GM12878 (cell line): ENCODE measurements at regions not wholly inside any gene's neighbourhood (a gene's known extent, or its start where the extent isn't known, plus 50 kb on each side); places are given as distances from the start of the nearest gene placed in this dataset.

Experiments
- ATAC-seq: fragments of 200-7000 bp; cut with Tn5 transposase; 3 replicates; pipeline ENCODE4 v1.9.1; 2020; ENCODE audit warnings: mild to moderate bottlenecking, moderate library complexity
- BruUV-seq: library from RNA; stranded (reverse); fragments of 400-500 nt; replicated peaks from 2 replicates; lab custom pipeline; 2021; lab: Mats Ljungman, UMichigan
- CTCF ChIA-PET: fragments of 300-600 bp; sonication (Branson Sonifier 250); formaldehyde crosslinking; extraction: SDS; loops from one replicate; lab custom pipeline; 2021; ENCODE audit warnings: inconsistent platforms; lab: Yijun Ruan, JAX
- POLR2A ChIA-PET: fragments of 350-600 bp; formaldehyde crosslinking; extraction: SDS; loops from one replicate; lab custom pipeline; 2021; ENCODE audit warnings: inconsistent platforms; lab: Charles Lee
- RAD21 ChIA-PET: fragments of 300-600 bp; sonication (Branson Sonifier 250); formaldehyde crosslinking; loops from one replicate; lab custom pipeline; 2023; ENCODE audit warnings: antibody characterized with exemption; ENCODE audit not compliant: unreplicated experiment; lab: Charles Lee
- SMC1A ChIA-PET: fragments of 300-600 bp; sonication (Branson Sonifier 250); formaldehyde crosslinking; loops from one replicate; lab custom pipeline; 2023; ENCODE audit not compliant: unreplicated experiment, uncharacterized antibody; lab: Charles Lee
- DNase-seq: peaks from one replicate; pipeline ENCODE4 v3.0.0-alpha.2; 2011; ENCODE audit warnings: low read depth, low spot score
- FAIRE-seq: peaks from 3 replicates; lab custom pipeline; 2011; peaks lifted over from hg19 to GRCh38; lab: Jason Lieb, UNC
- H2AFZ ChIP-seq: 2 replicates; pipeline ENCODE4 v1.6.0; 2011; ENCODE audit warnings: low read depth, low read length, control low read depth; ENCODE audit not compliant: control insufficient read depth
- H3K27ac ChIP-seq: 2 replicates; pipeline ENCODE4 v1.5.1; 2011; ENCODE audit warnings: control low read depth; ENCODE audit not compliant: control insufficient read depth, insufficient read depth
- H3K27me3 ChIP-seq, 2 experiments: replicated peaks in 1 of 2; 2 replicates each; pipeline versions ENCODE4 v1.6.0 to v1.6.1; 2011; ENCODE audit warnings: low read length in 1 of 2; ENCODE audit not compliant: control insufficient read depth in 2 of 2, insufficient read depth in 2 of 2
- H3K36me3 ChIP-seq, 2 experiments: 2 replicates each; pipeline ENCODE4 v1.5.1; 2011; ENCODE audit warnings: low read length in 1 of 2; ENCODE audit not compliant: control insufficient read depth in 2 of 2, insufficient read depth in 2 of 2
- H3K4me1 ChIP-seq: 2 replicates; pipeline ENCODE4 v1.6.1; 2011; ENCODE audit warnings: mild to moderate bottlenecking, low read length, moderate library complexity, mixed read lengths; ENCODE audit not compliant: control insufficient read depth, insufficient read depth
- H3K4me2 ChIP-seq: 2 replicates; pipeline ENCODE4 v1.6.0; 2011; ENCODE audit warnings: control low read depth; ENCODE audit not compliant: control insufficient read depth, insufficient read depth
- H3K4me3 ChIP-seq: fragments of 200-600 bp; sonication (generic); 2 replicates; pipeline ENCODE4 v1.5.1; 2016
- H3K79me2 ChIP-seq: 2 replicates; pipeline ENCODE4 v1.6.0; 2011; ENCODE audit warnings: low read length; ENCODE audit not compliant: control insufficient read depth, insufficient read depth
- H3K9ac ChIP-seq: 2 replicates; pipeline ENCODE4 v1.8.0; 2011; ENCODE audit warnings: low read length, control low read depth, mixed read lengths; ENCODE audit not compliant: control insufficient read depth, insufficient read depth
- H3K9me3 ChIP-seq: replicated peaks from 3 replicates; pipeline ENCODE4 v1.5.1; 2011; ENCODE audit warnings: mild to moderate bottlenecking, low read length; ENCODE audit not compliant: control insufficient read depth, insufficient read depth
- H4K20me1 ChIP-seq: 2 replicates; pipeline ENCODE4 v1.6.0; 2011; ENCODE audit not compliant: control insufficient read depth, insufficient read depth
- ASH2L ChIP-seq: fragments of 300-600, 200-600 bp; sonication (generic); IDR thresholded peaks from 2 replicates; pipeline ENCODE4 v1.6.1; 2017; ENCODE audit warnings: low read depth, mild to moderate bottlenecking, borderline replicate concordance
- BHLHE40 ChIP-seq, 2 experiments: fragments of 450-650 bp in 1 of 2; IDR thresholded peaks; 2 replicates each; pipeline ENCODE4 v1.6.1; 2011 to 2017; ENCODE audit warnings: low read depth in 2 of 2, borderline replicate concordance in 1 of 2, improper control_type of control experiment in 1 of 2, low read length in 1 of 2, mild to moderate bottlenecking in 1 of 2
- CTCF ChIP-seq, 3 experiments: IDR thresholded peaks in 2 of 3; conservative IDR thresholded peaks in 1 of 3; 2 replicates each; pipeline ENCODE4 v1.5.1; 2011; ENCODE audit warnings: low read depth in 3 of 3, low read length in 3 of 3, mild to moderate bottlenecking in 3 of 3, control low read depth in 2 of 3, moderate library complexity in 2 of 3, inconsistent platforms in 1 of 3, mixed read lengths in 1 of 3; ENCODE audit not compliant: control insufficient read depth in 2 of 3, insufficient read depth in 1 of 3; ENCODE audit errors: extremely low read depth in 1 of 3
- IRF5 ChIP-seq: fragments of 450-650 bp; IDR thresholded peaks from 2 replicates; pipeline ENCODE4 v1.6.1; 2017; ENCODE audit warnings: borderline replicate concordance
- PBX3 ChIP-seq: IDR thresholded peaks from 2 replicates; pipeline ENCODE4 v1.6.1; 2011; ENCODE audit warnings: mild to moderate bottlenecking, low read depth, low read length, moderate library complexity; ENCODE audit not compliant: insufficient replicate concordance
- SUPT20H ChIP-seq: IDR thresholded peaks from 2 replicates; pipeline ENCODE4 v1.6.1; 2011; ENCODE audit warnings: low read depth, mild to moderate bottlenecking, low read length, moderate library complexity, borderline replicate concordance; ENCODE audit not compliant: control insufficient read depth
- TCF7 ChIP-seq: IDR thresholded peaks from 2 replicates; pipeline ENCODE4 v1.6.1; 2014; ENCODE audit warnings: antibody characterized with exemption, borderline replicate concordance
- WGBS: methylation state at CpG from one replicate; pipeline ENCODE4 v1.1.6; 2016; ENCODE audit warnings: low lambda C conversion rate; ENCODE audit not compliant: insufficient replicate concordance, insufficient coverage; ENCODE audit errors: missing lambda C conversion rate; 5-methylcytosine and 5-hydroxymethylcytosine counted together
- in situ Hi-C: fragments of 300-500 bp; cut with MboI; formaldehyde crosslinking; loops from 9 replicates; pipeline ENCODE4 v1.14.3; 2018; ENCODE audit warnings: mixed read lengths
- intact Hi-C: fragments of 100-400 bp; cut with micrococcal nuclease; formaldehyde crosslinking; loops from one replicate; pipeline ENCODE4 v1.14.2; 2022; ENCODE audit not compliant: unreplicated experiment

GRCh38 chr20:40446888-40447287 lies 242.1 kb downstream of the MAFB start:
- no peak overlapping the region for H3K27ac ChIP-seq
- no peaks in the 10 kb centered on the region for H3K36me3 ChIP-seq
- ChIA-PET SMC1A (no interaction called here), RAD21 (no interaction called here), POLR2A (no interaction called here), CTCF (no interaction called here)
- intact Hi-C loops (no loop called here), in situ Hi-C loops (no loop called here)
- no peaks in the 10 kb centered on the region for H3K9me3 ChIP-seq
- no peak overlapping the region for H2AFZ ChIP-seq
- H3K4me1 ChIP-seq, result no peaks in the 10 kb centered on the region
- no peaks in the 10 kb centered on the region for H4K20me1 ChIP-seq
- H3K27me3 ChIP-seq, result peaks cover 0 to 4% of the 10 kb centered on the region in 2 experiments; a peak in 2 of 4 replicates
- TF ChIP-seq ASH2L (no peak), TCF7 (no peak), SUPT20H (no peak), BHLHE40 (IDR thresholded peaks at IDR 0.05; ENCODE audit: borderline replicate concordance in 1 of 2, low read depth in 2 of 2, low read length in 1 of 2) (no peak), CTCF (IDR thresholded peaks at IDR 0.05 in 2 of 3, conservative IDR thresholded peaks at IDR 0.05 in 1 of 3; ENCODE audit: control insufficient read depth in 2 of 3, extremely low read depth in 1 of 3, insufficient read depth in 1 of 3, low read depth in 3 of 3, low read length in 3 of 3) (no peak), PBX3 (no peak), IRF5 (no peak)
- H3K4me3 ChIP-seq, result no peak overlapping the region
- H3K4me2 ChIP-seq, result no peak overlapping the region
- H3K79me2 ChIP-seq, result no peaks in the 10 kb centered on the region
- ATAC-seq (no peak), DNase-seq (no peak), FAIRE-seq (no peak)
- no peak overlapping the region for H3K9ac ChIP-seq
- no TSS peak for BruUV-seq
- 21% methylated on average over 2 of the region's 2 CpGs for WGBS
